PC-3 (cell line): ENCODE measurements at regions not wholly inside any gene's neighbourhood (a gene's known extent, or its start where the extent isn't known, plus 50 kb on each side); places are given as distances from the start of the nearest gene placed in this dataset.

ENCODE experiments used
- ATAC-seq: fragments of 200-7000 bp; cut with Tn5 transposase; 2 replicates; pipeline ENCODE4 v1.9.1; 2020; ENCODE audit warnings: mild to moderate bottlenecking, moderate library complexity
- BruUV-seq: library from RNA; stranded (reverse); fragments of 400-500 nt; replicated peaks from 2 replicates; lab custom pipeline; 2021; lab: Mats Ljungman, UMichigan
- CTCF ChIA-PET: fragments of 300-600 bp; sonication (Branson Sonifier 250); formaldehyde crosslinking; loops from one replicate; lab custom pipeline; 2022; ENCODE audit warnings: antibody characterized with exemption; lab: Charles Lee
- POLR2A ChIA-PET: fragments of 300-600 bp; sonication (Branson Sonifier 250); formaldehyde crosslinking; loops from one replicate; lab custom pipeline; 2022; ENCODE audit warnings: antibody characterized with exemption; ENCODE audit not compliant: unreplicated experiment; lab: Charles Lee
- DNase-seq: peaks from one replicate; pipeline ENCODE4 v3.0.0-alpha.2; 2015
- H2AFZ ChIP-seq: fragments of 300-600 bp; sonication (generic); 2 replicates; pipeline ENCODE4 v1.6.0; 2016; ENCODE audit warnings: antibody characterized with exemption, low read length
- H3F3A ChIP-seq: fragments of 300-600 bp; sonication (generic); one replicate; pipeline ENCODE4 v1.6.0; 2017; ENCODE audit warnings: antibody characterized with exemption, low read length, control low read depth, mild to moderate bottlenecking; ENCODE audit not compliant: unreplicated experiment
- H3K27ac ChIP-seq: fragments of 300-600 bp; sonication (generic); 2 replicates; pipeline ENCODE4 v1.5.1; 2016; ENCODE audit warnings: mild to moderate bottlenecking, low read length
- H3K27me3 ChIP-seq: fragments of 300-600 bp; sonication (generic); 2 replicates; pipeline ENCODE4 v1.6.1; 2016; ENCODE audit warnings: low read length, mixed read lengths
- H3K36me3 ChIP-seq: fragments of 300-600 bp; sonication (generic); 2 replicates; pipeline ENCODE4 v1.6.1; 2016; ENCODE audit warnings: low read depth, mixed run types, low read length, mixed read lengths
- H3K4me1 ChIP-seq: fragments of 300-600 bp; sonication (generic); 2 replicates; pipeline ENCODE4 v1.5.1; 2016; ENCODE audit warnings: low read length; ENCODE audit not compliant: insufficient read depth
- H3K4me2 ChIP-seq: fragments of 300-600 bp; sonication (generic); 2 replicates; pipeline ENCODE4 v1.6.0; 2016; ENCODE audit warnings: low read length
- H3K4me3 ChIP-seq: fragments of 300-600 bp; sonication (generic); 2 replicates; pipeline ENCODE4 v1.5.1; 2016; ENCODE audit warnings: mild to moderate bottlenecking, low read length, mixed read lengths
- H3K79me2 ChIP-seq: fragments of 300-600 bp; sonication (generic); 2 replicates; pipeline ENCODE4 v1.6.1; 2017; ENCODE audit warnings: low read length, mixed read lengths
- H3K9ac ChIP-seq: fragments of 300-600 bp; sonication (generic); 2 replicates; pipeline ENCODE4 v1.6.0; 2016; ENCODE audit warnings: mild to moderate bottlenecking, low read length
- H3K9me2 ChIP-seq: fragments of 300-600 bp; sonication (generic); replicated peaks from 2 replicates; pipeline ENCODE4 v1.6.1; 2016; ENCODE audit warnings: mixed run types, low read length, mixed read lengths
- H3K9me3 ChIP-seq: fragments of 300-600 bp; sonication (generic); 2 replicates; pipeline ENCODE4 v1.6.1; 2016; ENCODE audit warnings: low read length, mixed read lengths
- H4K20me1 ChIP-seq: fragments of 300-600 bp; sonication (generic); 2 replicates; pipeline ENCODE4 v1.6.1; 2016; ENCODE audit warnings: low read length, mixed read lengths
- CTCF ChIP-seq: fragments of 300-600 bp; sonication (generic); conservative IDR thresholded peaks from 2 replicates; pipeline ENCODE4 v1.5.1; 2017; ENCODE audit warnings: antibody characterized with exemption, low read depth, mild to moderate bottlenecking, low read length
- EZH2 ChIP-seq: fragments of 300-600 bp; sonication (generic); IDR thresholded peaks from one replicate; pipeline ENCODE4 v1.6.1; 2017; ENCODE audit warnings: antibody characterized with exemption, mild to moderate bottlenecking, low read length; ENCODE audit not compliant: unreplicated experiment
- EZH2phosphoT487 ChIP-seq: fragments of 300-600 bp; sonication (generic); IDR thresholded peaks from 2 replicates; pipeline ENCODE4 v1.6.1; 2018; ENCODE audit warnings: mild to moderate bottlenecking, antibody characterized with exemption, low read length, borderline replicate concordance
- intact Hi-C: fragments of 100-400 bp; cut with micrococcal nuclease; formaldehyde crosslinking; loops from 2 replicates; pipeline ENCODE4 v1.9.0; 2023

- POLR2A ChIA-PET, result no interaction called here
- TF ChIP-seq CTCF (no peak), EZH2phosphoT487 (no peak), EZH2 (no peak)
- H3K79me2 ChIP-seq, result no peaks in the 10 kb centered on the region
- peaks cover 15% of the 10 kb centered on the region; the same call in 1 of the 2 replicates for H3K27me3 ChIP-seq
- no peaks in the 10 kb centered on the region for H3F3A ChIP-seq
- intact Hi-C loops, result loop anchor here (5.0 kb wide), 1 partner anchor 228 kb away; no protein-coding TSS in a partner anchor
- H3K4me2 ChIP-seq, result no peak overlapping the region
- CTCF ChIA-PET, result no interaction called here
- ATAC-seq (no peak), DNase-seq (no peak)
- no peaks in the 10 kb centered on the region for H3K9me2 ChIP-seq
- no peaks in the 10 kb centered on the region for H3K9me3 ChIP-seq
- H2AFZ ChIP-seq, result no peak overlapping the region
- H3K4me1 ChIP-seq, result no peaks in the 10 kb centered on the region
- no peaks in the 10 kb centered on the region for H4K20me1 ChIP-seq
- no TSS peak for BruUV-seq
- H3K4me3 ChIP-seq, result no peak overlapping the region
- no peak overlapping the region for H3K27ac ChIP-seq
- H3K9ac ChIP-seq, result no peak overlapping the region
- H3K36me3 ChIP-seq, result no peaks in the 10 kb centered on the region
These were observed 60.0 kb upstream of the ALB start for GRCh38 chr4:73344106-73344505.

GRCh38 chr4:73343432-73343831, 60.7 kb upstream of the ALB start:
- H4K20me1 ChIP-seq, result no peaks in the 10 kb centered on the region
- DNase-seq, result no peak
- H3K36me3 ChIP-seq, result no peaks in the 10 kb centered on the region
- no peaks in the 10 kb centered on the region for H3K4me1 ChIP-seq
- no peaks in the 10 kb centered on the region for H3K9me2 ChIP-seq
- H3F3A ChIP-seq, result no peaks in the 10 kb centered on the region
- intact Hi-C loops, result loop anchor here (5.0 kb wide), 1 partner anchor 229 kb away; no protein-coding TSS in a partner anchor
- no peak overlapping the region for H3K4me3 ChIP-seq
- H3K9me3 ChIP-seq, result no peaks in the 10 kb centered on the region
- H3K9ac ChIP-seq, result no peak overlapping the region
- no peak overlapping the region for H3K4me2 ChIP-seq
- BruUV-seq, result no TSS peak
- H3K27ac ChIP-seq, result no peak overlapping the region
- ChIA-PET CTCF (no interaction called here), POLR2A (no interaction called here)
- H2AFZ ChIP-seq, result no peak overlapping the region
- H3K27me3 ChIP-seq, result peaks cover 11% of the 10 kb centered on the region; the same call in 1 of the 2 replicates
- TF ChIP-seq CTCF, result no peak
- no peak for TF ChIP-seq EZH2
- no peak for TF ChIP-seq EZH2phosphoT487
- ATAC-seq, result no peak
- H3K79me2 ChIP-seq, result no peaks in the 10 kb centered on the region

- POLR2A ChIA-PET, result interaction anchor here (0.7 kb wide), 1 partner anchor 195 kb away, joined by 4 read pairs; no protein-coding TSS in a partner anchor
- no peak overlapping the region for H3K9ac ChIP-seq
- no peaks in the 10 kb centered on the region for H3F3A ChIP-seq
These were observed 62.6 kb upstream of the ALB start for GRCh38 chr4:73341454-73341853.

More at GRCh38 chr4:73341454-73341853, 62.6 kb upstream of the ALB start:
- CTCF ChIA-PET, result interaction anchor here (0.6 to 1.2 kb wide), 8 partner anchors 33 to 311 kb away, joined by 3 to 29 read pairs (median 4); no protein-coding TSS in a partner anchor
- DNase-seq, result peak; percentile 77
- TF ChIP-seq EZH2 (no peak), CTCF (peak; percentile 82), EZH2phosphoT487 (no peak)
- no TSS peak for BruUV-seq
- Histone ChIP-seq H3K9me3 (no peaks in the 10 kb centered on the region), H3K27me3 (no peaks in the 10 kb centered on the region), H3K9me2 (no peaks in the 10 kb centered on the region), H2AFZ (no peak overlapping the region), H3K4me1 (no peaks in the 10 kb centered on the region), H3K36me3 (no peaks in the 10 kb centered on the region), H3K4me3 (no peak overlapping the region), H3K79me2 (no peaks in the 10 kb centered on the region), H3K4me2 (no peak overlapping the region), H3K27ac (no peak overlapping the region), H4K20me1 (no peaks in the 10 kb centered on the region)
- intact Hi-C loops, result loop anchor here (1.0 to 5.0 kb wide), 3 partner anchors 105 to 312 kb away; no protein-coding TSS in a partner anchor
- peak; percentile 96 for ATAC-seq
